C1 segment of cervical spinal cord (tissue), 14 donors: ENCODE measurements at regions not wholly inside any gene's neighbourhood (a gene's known extent, or its start where the extent isn't known, plus 50 kb on each side); places are given as distances from the start of the nearest gene placed in this dataset.

Experiments
- DNase-seq, 14 donors: peaks; one replicate each; lab custom pipeline; 2025; lab: John Stamatoyannopoulos, UW

- DNase-seq = no peak
These were observed 84.8 kb downstream of the CPN2 start for GRCh38 chr3:194265996-194266964.

GRCh38 chr3:194267744-194268653 lies 83.1 kb downstream of the CPN2 start:
- DNase-seq = no peak

- DNase-seq = no peak
These were observed 82.2 kb downstream of the CPN2 start for GRCh38 chr3:194268654-194269512.

GRCh38 chr3:194269610-194270145 lies 81.5 kb downstream of the CPN2 start:
- DNase-seq = peak in 8 of 14 donors; percentile 11 to 77 (median 38)

GRCh38 chr3:194270627-194271459 lies 80.3 kb downstream of the CPN2 start:
- DNase-seq = peak in 13 of 14 donors; percentile 77 to 99 (median 94)

- no peak for DNase-seq
These were observed 79.6 kb downstream of the CPN2 start for GRCh38 chr3:194271460-194272035.

GRCh38 chr3:194272221-194272620 lies 78.9 kb downstream of the CPN2 start:
- DNase-seq = no peak

GRCh38 chr3:194272861-194273742 lies 78.0 kb downstream of the CPN2 start:
- no peak for DNase-seq

GRCh38 chr3:194273743-194274310 lies 77.3 kb downstream of the CPN2 start:
- DNase-seq = no peak

GRCh38 chr3:194274424-194275085 lies 76.6 kb downstream of the CPN2 start:
- peak in 1 of 14 donors; percentile 18 for DNase-seq

GRCh38 chr3:194275291-194275690 lies 75.8 kb downstream of the CPN2 start:
- no peak for DNase-seq

- DNase-seq = no peak
These were observed 75.4 kb downstream of the CPN2 start for GRCh38 chr3:194275721-194276120.

GRCh38 chr3:194276768-194277103 lies 74.4 kb downstream of the CPN2 start:
- peak in 1 of 14 donors; percentile 35 for DNase-seq

- peak in 5 of 14 donors; percentile 40 to 69 (median 51) for DNase-seq
These were observed 73.9 kb downstream of the CPN2 start for GRCh38 chr3:194277104-194277785.

- DNase-seq = peak in 8 of 14 donors; percentile 12 to 69 (median 54)
These were observed 73.4 kb downstream of the CPN2 start for GRCh38 chr3:194277786-194278130.

- DNase-seq = no peak
These were observed 72.8 kb downstream of the CPN2 start for GRCh38 chr3:194278186-194278845.

- DNase-seq = no peak
These were observed 72.0 kb downstream of the CPN2 start for GRCh38 chr3:194279101-194279500.
